Sigmoid colon (tissue), 6 donors: ENCODE measurements at regions not wholly inside any gene's neighbourhood (a gene's known extent, or its start where the extent isn't known, plus 50 kb on each side); places are given as distances from the start of the nearest gene placed in this dataset.

Experiments
- DNase-seq: peaks from one replicate; pipeline ENCODE4 v3.0.0-alpha.2; 2019
- H3K27ac ChIP-seq, 4 donors: fragments of 200-600 bp; sonication (generic); one replicate each; pipeline ENCODE4 v1.5.1; 2016 to 2019; ENCODE audit warnings: mild to moderate bottlenecking in 1 of 4
- H3K27me3 ChIP-seq, 3 donors: fragments of 200-600 bp; sonication (generic); one replicate each; pipeline ENCODE4 v1.5.1; 2019; ENCODE audit warnings: mild to moderate bottlenecking in 1 of 3
- H3K36me3 ChIP-seq, 4 donors: fragments of 200-600 bp; sonication (generic); one replicate each; pipeline ENCODE4 v1.5.1; 2016 to 2019
- H3K4me1 ChIP-seq, 4 donors: fragments of 200-600 bp; sonication (generic); one replicate each; pipeline ENCODE4 v1.5.1; 2017 to 2019
- H3K4me3 ChIP-seq, 4 donors: fragments of 200-600 bp; sonication (generic); one replicate each; pipeline ENCODE4 v1.5.1; 2017 to 2019; ENCODE audit warnings: mild to moderate bottlenecking in 2 of 4, moderate library complexity in 1 of 4
- H3K9me3 ChIP-seq, 4 donors: fragments of 200-600 bp in 3 of 4; sonication (generic) in 3 of 4; one replicate each; pipeline versions ENCODE4 v1.5.1 to v1.6.1; 2013 to 2019
- CTCF ChIP-seq, 4 experiments: fragments of 450-650 bp in 3 of 4; fragments of 200-600 bp in 1 of 4; IDR thresholded peaks; one replicate each; pipeline ENCODE4 v1.5.1; 2016 to 2019; ENCODE audit warnings: antibody characterized with exemption in 4 of 4, mild to moderate bottlenecking in 3 of 4, moderate library complexity in 2 of 4
- EP300 ChIP-seq, 4 donors: sonication (generic); formaldehyde crosslinking; IDR thresholded peaks; one replicate each; pipeline ENCODE4 v1.6.1; 2017; ENCODE audit warnings: antibody characterized with exemption in 4 of 4
- POLR2A ChIP-seq, 2 donors: fragments of 450-650 bp; IDR thresholded peaks; one replicate each; pipeline ENCODE4 v1.6.1; 2016; ENCODE audit warnings: antibody characterized with exemption in 2 of 2, mild to moderate bottlenecking in 2 of 2, moderate library complexity in 2 of 2
- POLR2AphosphoS5 ChIP-seq, 4 donors: sonication (generic); formaldehyde crosslinking; IDR thresholded peaks; one replicate each; pipeline ENCODE4 v1.6.1; 2017; ENCODE audit warnings: antibody characterized with exemption in 4 of 4
- WGBS, 2 donors: extraction: QIAGEN DNeasy Blood & Tissue Kit; methylation state at CpG; one replicate each; pipeline ENCODE4 v1.1.7; 2013; 5-methylcytosine and 5-hydroxymethylcytosine counted together
- intact Hi-C: fragments of 100-400 bp; cut with DNase I; formaldehyde crosslinking; loops from one replicate; pipeline ENCODE4 v1.15.1; 2023
- donor health status: healthy with polysubstance abuse.
- donor health status: healthy.

DNA sequence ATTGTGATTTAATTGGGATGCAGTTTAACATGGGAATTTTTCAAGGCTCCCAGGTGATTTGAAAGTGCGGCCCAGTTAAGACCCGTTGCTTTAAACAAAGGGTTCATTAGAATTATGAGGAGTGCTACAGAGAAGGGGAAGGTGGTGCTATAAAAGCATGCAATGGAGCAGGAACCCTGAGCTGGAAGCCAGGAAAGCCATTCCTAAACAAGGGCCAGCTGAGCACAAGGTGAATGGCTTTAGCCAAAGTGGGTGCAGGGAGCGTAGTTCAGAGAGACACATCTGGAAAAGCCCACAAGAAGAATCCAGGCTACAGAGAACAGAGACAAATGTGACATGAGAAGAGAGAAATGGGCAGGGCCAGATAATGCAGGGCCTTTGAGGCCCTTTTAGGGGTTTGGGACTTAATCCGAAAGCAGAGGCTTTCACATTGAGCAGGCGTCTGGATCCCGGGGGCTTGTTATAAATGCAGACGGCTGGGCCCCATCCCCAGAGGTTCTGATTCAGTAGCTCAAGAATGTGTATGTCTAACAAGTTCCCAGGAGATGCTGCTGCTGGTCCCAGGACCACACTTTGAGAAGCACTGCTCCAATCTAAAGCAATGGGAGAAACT, 138.1 kb upstream of the WWC1 start:
- H3K36me3 ChIP-seq, result no peaks in the 10 kb centered on the region
- no peaks in the 10 kb centered on the region for H3K27me3 ChIP-seq
- no peak overlapping the region for H3K4me3 ChIP-seq
- WGBS, 2 donors, result 84 to 94% methylated on average over 7 of the region's 7 CpGs
- H3K9me3 ChIP-seq, result no peaks in the 10 kb centered on the region
- no peak overlapping the region for H3K27ac ChIP-seq
- DNase-seq, result no peak
- intact Hi-C loops, result no loop called here
- TF ChIP-seq CTCF (IDR thresholded peaks at IDR 0.05) (no peak), POLR2A (IDR thresholded peaks at IDR 0.05) (no peak), POLR2AphosphoS5 (IDR thresholded peaks at IDR 0.05) (no peak), EP300 (IDR thresholded peaks at IDR 0.05) (no peak)
- H3K4me1 ChIP-seq, result peaks cover 0 to under 1% (median under 1%) of the 10 kb centered on the region in 4 donors

DNA sequence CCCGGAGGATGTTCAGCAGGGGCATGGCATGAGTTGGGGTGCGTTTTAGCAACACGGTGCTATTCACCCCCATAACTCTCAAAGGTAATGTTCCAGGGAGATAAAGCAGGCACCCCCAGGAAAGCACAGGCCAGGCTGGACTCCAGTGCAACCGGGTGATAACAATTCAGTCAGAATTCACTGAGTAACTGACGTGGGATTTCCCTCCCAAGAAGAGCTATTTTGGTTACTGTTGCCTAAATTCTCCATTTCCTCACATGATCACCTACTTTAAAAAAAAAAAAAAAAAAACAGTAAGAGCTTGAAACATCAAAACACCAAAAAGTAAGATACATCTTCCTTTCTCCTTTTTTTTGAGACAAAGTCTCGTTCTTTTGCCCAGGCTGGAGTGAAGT, 137.6 kb upstream of the WWC1 start:
- no peak overlapping the region for H3K4me3 ChIP-seq
- no peaks in the 10 kb centered on the region for H3K27me3 ChIP-seq
- intact Hi-C loops, result no loop called here
- WGBS, 2 donors, result 89 to 93% methylated on average over 6 of the region's 6 CpGs
- no peak overlapping the region for H3K27ac ChIP-seq
- no peak for DNase-seq
- no peaks in the 10 kb centered on the region for H3K36me3 ChIP-seq
- H3K9me3 ChIP-seq, result no peaks in the 10 kb centered on the region
- H3K4me1 ChIP-seq, result no peaks in the 10 kb centered on the region
- no peak for TF ChIP-seq POLR2AphosphoS5 (IDR thresholded peaks at IDR 0.05)
- no peak for TF ChIP-seq POLR2A (IDR thresholded peaks at IDR 0.05)
- TF ChIP-seq EP300 (IDR thresholded peaks at IDR 0.05), result no peak
- no peak for TF ChIP-seq CTCF (IDR thresholded peaks at IDR 0.05)

- TF ChIP-seq POLR2AphosphoS5 (IDR thresholded peaks at IDR 0.05) (no peak), POLR2A (IDR thresholded peaks at IDR 0.05) (no peak), EP300 (IDR thresholded peaks at IDR 0.05) (no peak), CTCF (IDR thresholded peaks at IDR 0.05) (no peak)
- no peaks in the 10 kb centered on the region for H3K36me3 ChIP-seq
- intact Hi-C loops, result no loop called here
- H3K4me3 ChIP-seq, result no peak overlapping the region
- 85% methylated on average over 2 of the region's 2 CpGs for WGBS, 2 donors
- no peak overlapping the region for H3K27ac ChIP-seq
- no peaks in the 10 kb centered on the region for H3K27me3 ChIP-seq
- no peak for DNase-seq
- no peaks in the 10 kb centered on the region for H3K9me3 ChIP-seq
- no peaks in the 10 kb centered on the region for H3K4me1 ChIP-seq
Observed at GRCh38 chr5:168155585-168155984, 135.9 kb upstream of the WWC1 start.

- Histone ChIP-seq H3K4me1 (no peaks in the 10 kb centered on the region), H3K36me3 (no peaks in the 10 kb centered on the region), H3K27ac (no peak overlapping the region), H3K9me3 (no peaks in the 10 kb centered on the region), H3K27me3 (no peaks in the 10 kb centered on the region), H3K4me3 (no peak overlapping the region)
- WGBS, 2 donors, result 79 to 84% methylated on average over 1 of the region's 1 CpG
- TF ChIP-seq EP300 (IDR thresholded peaks at IDR 0.05), result no peak
- no peak for TF ChIP-seq POLR2A (IDR thresholded peaks at IDR 0.05)
- TF ChIP-seq POLR2AphosphoS5 (IDR thresholded peaks at IDR 0.05), result no peak
- TF ChIP-seq CTCF (IDR thresholded peaks at IDR 0.05), result no peak
- no peak for DNase-seq
- intact Hi-C loops, result no loop called here
Observed at GRCh38 chr5:168156170-168156569, 135.3 kb upstream of the WWC1 start.

- no peaks in the 10 kb centered on the region for H3K27me3 ChIP-seq
- no peak overlapping the region for H3K27ac ChIP-seq
- 88 to 98% methylated on average over 2 of the region's 2 CpGs for WGBS, 2 donors
- TF ChIP-seq EP300 (IDR thresholded peaks at IDR 0.05), result no peak
- no peak for TF ChIP-seq POLR2A (IDR thresholded peaks at IDR 0.05)
- TF ChIP-seq CTCF (IDR thresholded peaks at IDR 0.05), result no peak
- TF ChIP-seq POLR2AphosphoS5 (IDR thresholded peaks at IDR 0.05), result no peak
- intact Hi-C loops, result no loop called here
- no peaks in the 10 kb centered on the region for H3K9me3 ChIP-seq
- no peak overlapping the region for H3K4me3 ChIP-seq
- no peaks in the 10 kb centered on the region for H3K36me3 ChIP-seq
- H3K4me1 ChIP-seq, result no peaks in the 10 kb centered on the region
- no peak for DNase-seq
Observed at GRCh38 chr5:168157141-168157540, 134.3 kb upstream of the WWC1 start.
